HG03039 (cell line): ENCODE measurements at regions not wholly inside any gene's neighbourhood (a gene's known extent, or its start where the extent isn't known, plus 50 kb on each side); places are given as distances from the start of the nearest gene placed in this dataset.
"Not testable (repeated sequence)": the region's sequence is repeated elsewhere in the genome, so short reads cannot be mapped to it uniquely, and the experiment has no call there.

Source experiments
- ATAC-seq: cut with Tn5 transposase; IDR thresholded peaks from one replicate; pipeline ENCODE4 v1.9.1; 2021; ENCODE audit warnings: mild to moderate bottlenecking, moderate library complexity; ENCODE audit not compliant: unreplicated experiment

- ATAC-seq: no peak
These were observed 1292.2 kb upstream of the TMEM132C start for GRCh38 chr12:126974779-126975178.

GRCh38 chr12:126976579-126976978 lies 1290.4 kb upstream of the TMEM132C start:
- no peak for ATAC-seq

GRCh38 chr12:126979564-126979963 lies 1287.4 kb upstream of the TMEM132C start:
- not testable (repeated sequence) for ATAC-seq

- no peak for ATAC-seq
These were observed 1284.3 kb upstream of the TMEM132C start for GRCh38 chr12:126982707-126983106.

- ATAC-seq: not testable (repeated sequence)
These were observed 1283.2 kb upstream of the TMEM132C start for GRCh38 chr12:126983735-126984134.

GRCh38 chr12:126985663-126986062 lies 1281.3 kb upstream of the TMEM132C start:
- not testable (repeated sequence) for ATAC-seq

GRCh38 chr12:126989532-126989931 lies 1277.4 kb upstream of the TMEM132C start:
- ATAC-seq: no peak

GRCh38 chr12:126993898-126994297 lies 1273.1 kb upstream of the TMEM132C start:
- ATAC-seq: no peak

- ATAC-seq: no peak
These were observed 1272.4 kb upstream of the TMEM132C start for GRCh38 chr12:126994599-126994998.

GRCh38 chr12:126998031-126998430 lies 1268.9 kb upstream of the TMEM132C start:
- no peak for ATAC-seq

GRCh38 chr12:126998747-126999285 lies 1268.2 kb upstream of the TMEM132C start:
- no peak for ATAC-seq

- no peak for ATAC-seq
These were observed 1267.6 kb upstream of the TMEM132C start for GRCh38 chr12:126999352-126999751.

GRCh38 chr12:127005406-127005805 lies 1261.6 kb upstream of the TMEM132C start:
- ATAC-seq: no peak

GRCh38 chr12:127006972-127007371 lies 1260.0 kb upstream of the TMEM132C start:
- no peak for ATAC-seq

- no peak for ATAC-seq
These were observed 1258.1 kb upstream of the TMEM132C start for GRCh38 chr12:127008755-127009403.

GRCh38 chr12:127012109-127012508 lies 1254.9 kb upstream of the TMEM132C start:
- ATAC-seq: no peak

GRCh38 chr12:127013197-127013596 lies 1253.8 kb upstream of the TMEM132C start:
- ATAC-seq: no peak

- ATAC-seq: no peak
These were observed 1252.9 kb upstream of the TMEM132C start for GRCh38 chr12:127014079-127014478.

- no peak for ATAC-seq
These were observed 1242.2 kb upstream of the TMEM132C start for GRCh38 chr12:127024791-127025190.

- ATAC-seq: no peak
These were observed 1241.4 kb upstream of the TMEM132C start for GRCh38 chr12:127025545-127025944.

- ATAC-seq: no peak
These were observed 1231.7 kb upstream of the TMEM132C start for GRCh38 chr12:127035011-127035879.

- no peak for ATAC-seq
These were observed 1228.8 kb upstream of the TMEM132C start for GRCh38 chr12:127038152-127038551.
